Lung microvascular endothelial cell (primary cell): ENCODE measurements at regions not wholly inside any gene's neighbourhood (a gene's known extent, or its start where the extent isn't known, plus 50 kb on each side); places are given as distances from the start of the nearest gene placed in this dataset.
"Not testable (repeated sequence)": the region's sequence is repeated elsewhere in the genome, so short reads cannot be mapped to it uniquely, and the experiment has no call there.

Source experiments
- DNase-seq, 2 donors: peaks; one replicate each; pipeline versions ENCODE4 v3.0.0 to v3.0.0-alpha.2; 2010; ENCODE audit warnings: low read depth in 2 of 2

DNA sequence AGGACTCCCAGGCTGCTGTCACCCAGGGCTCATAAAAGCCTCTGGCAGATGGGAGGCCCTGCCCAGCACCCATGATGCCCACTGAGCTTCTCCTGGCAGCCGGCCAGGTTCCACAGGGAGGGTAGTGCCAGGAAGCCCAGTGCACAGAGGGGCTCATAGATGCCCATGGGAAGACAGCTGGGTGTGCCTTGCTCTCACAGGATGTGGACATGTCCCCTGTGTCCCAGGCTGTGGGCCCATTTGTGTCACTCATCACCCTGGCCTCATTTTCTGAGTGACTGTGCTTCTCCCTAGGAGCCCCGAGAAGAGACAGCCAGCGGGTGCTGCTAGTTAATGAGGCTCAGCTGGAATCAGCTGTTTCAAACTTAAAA is 86.5 kb upstream of the SFSWAP start:
- DNase-seq = not testable (repeated sequence)

DNA sequence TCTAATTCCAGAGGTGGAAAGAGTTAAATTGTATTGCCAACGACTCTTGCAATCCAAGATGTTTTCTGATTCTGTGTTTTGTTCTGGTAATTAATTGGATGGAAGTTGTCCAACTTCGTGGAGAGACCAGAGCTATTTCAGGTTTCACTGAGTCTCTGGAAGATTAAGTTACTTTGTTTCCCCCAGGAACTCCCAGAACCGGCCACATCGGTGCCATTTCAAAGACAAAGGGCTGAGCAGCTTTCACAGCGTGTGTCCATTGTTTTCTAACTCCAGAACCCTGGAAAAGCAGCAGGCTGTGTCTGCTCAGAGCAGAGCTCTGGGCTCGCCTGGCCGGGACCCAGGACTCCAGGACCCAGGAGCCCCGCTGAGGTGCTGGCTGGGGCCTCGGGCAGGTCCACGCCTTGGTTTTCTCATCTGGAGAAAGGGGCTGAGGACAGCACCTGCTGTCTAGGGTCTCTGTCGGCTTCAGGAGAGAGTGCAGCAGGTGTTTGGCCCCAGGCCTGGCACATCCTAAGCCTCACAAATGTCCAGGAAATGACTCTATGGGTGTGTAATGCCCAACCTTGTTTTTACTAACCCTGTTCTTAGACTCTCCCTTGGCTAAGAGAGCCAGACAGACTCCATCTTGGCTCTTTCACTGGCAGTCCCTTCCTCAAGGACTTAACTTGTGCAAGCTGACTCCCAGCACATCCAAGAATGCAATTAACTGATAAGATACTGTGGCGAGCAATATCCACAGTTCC is 86.0 kb upstream of the SFSWAP start:
- not testable (repeated sequence) for DNase-seq

DNA sequence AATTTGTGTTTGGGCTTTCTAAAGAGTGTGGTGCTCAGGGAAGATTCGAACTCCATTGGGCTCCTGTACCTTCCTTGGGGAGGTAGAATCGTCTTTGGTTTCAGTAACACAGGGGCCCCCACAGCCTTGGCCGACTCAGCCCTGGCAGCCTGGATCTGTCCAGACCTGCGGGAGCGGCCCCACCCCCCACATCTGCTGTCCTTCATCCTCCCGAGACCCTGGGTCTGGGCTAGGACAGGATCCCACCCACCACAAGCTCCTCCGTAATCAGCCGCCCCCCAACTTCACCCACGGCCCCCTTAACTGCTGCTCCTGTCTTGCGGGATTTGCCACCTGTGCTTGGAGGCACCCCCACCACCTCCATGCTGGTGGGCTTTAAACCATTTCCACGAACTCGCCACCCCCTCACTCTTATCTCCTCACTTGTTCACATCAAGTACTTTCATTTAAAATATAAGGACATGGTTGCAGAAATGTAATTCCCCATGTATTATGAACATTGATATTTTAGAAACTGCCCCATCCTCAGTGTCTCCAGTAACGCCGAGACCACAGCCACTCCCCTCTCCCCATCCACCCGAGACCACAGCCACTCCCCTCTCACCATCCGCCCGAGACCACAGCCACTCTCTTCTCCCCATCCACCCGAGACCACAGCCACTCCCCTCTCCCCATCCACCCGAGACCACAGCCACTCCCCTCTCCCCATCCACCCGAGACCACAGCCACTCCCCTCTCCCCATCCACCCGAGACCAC is 84.7 kb upstream of the SFSWAP start:
- not testable (repeated sequence) for DNase-seq

DNA sequence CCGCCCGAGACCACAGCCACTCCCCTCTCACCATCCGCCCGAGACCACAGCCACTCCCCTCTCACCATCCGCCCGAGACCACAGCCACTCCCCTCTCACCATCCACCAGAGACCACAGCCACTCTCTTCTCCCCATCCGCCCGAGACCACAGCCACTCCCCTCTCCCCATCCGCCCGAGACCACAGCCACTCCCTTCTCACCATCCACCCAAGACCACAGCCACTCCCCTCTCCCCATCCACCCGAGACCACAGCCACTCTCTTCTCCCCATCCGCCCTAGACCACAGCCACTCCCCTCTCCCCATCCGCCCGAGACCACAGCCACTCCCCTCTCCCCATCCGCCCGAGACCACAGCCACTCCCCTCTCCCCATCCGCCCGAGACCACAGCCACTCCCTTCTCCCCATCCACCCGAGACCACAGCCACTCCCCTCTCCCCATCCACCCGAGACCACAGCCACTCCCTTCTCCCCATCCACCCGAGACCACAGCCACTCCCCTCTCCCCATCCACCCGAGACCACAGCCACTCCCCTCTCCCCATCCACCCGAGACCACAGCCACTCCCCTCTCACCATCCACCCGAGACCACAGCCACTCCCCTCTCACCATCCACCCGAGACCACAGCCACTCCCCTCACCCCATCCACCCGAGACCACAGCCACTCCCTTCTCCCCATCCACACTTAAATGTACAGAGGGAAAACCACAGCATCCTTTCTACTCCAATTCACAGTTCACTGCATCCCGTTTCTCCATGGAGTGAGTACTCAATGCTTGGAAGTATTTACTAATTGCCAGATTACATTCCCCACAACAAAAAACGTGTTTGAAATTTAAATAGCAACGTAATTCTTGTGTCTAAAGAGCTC is 83.5 kb upstream of the SFSWAP start:
- not testable (repeated sequence) for DNase-seq

DNA sequence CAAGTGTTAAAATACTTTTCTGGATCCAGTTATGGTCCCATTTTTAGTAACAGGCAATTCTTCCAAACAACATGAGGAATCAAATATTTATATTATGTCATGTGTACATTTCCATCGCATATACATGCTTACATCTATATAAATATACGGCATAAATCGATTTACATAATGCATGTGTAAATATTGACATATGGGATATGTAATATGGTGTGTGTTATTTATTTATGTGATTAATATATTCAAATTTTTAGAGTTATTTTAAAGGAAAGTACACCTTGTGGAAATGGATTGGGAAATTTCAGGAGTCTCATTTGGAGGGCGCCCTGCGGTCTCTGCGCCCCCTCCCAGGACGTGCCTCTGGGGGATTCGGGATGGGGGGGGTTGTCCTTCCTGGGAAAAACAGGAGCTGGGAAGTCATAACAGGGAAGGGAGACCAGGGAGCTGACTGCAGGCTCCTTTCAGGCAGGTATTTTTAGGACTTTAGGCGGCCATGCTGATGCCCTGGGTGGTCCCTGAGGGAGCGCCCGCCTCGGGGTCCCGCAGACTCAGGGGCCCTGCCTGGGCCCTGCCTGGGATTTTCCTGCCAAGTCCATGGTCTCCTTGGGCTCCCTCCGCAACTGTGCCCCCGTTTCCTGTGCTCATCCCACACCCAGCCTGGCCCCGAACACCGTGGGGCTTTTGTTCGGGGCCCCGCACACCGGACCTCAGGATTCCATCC is 82.7 kb upstream of the SFSWAP start:
- DNase-seq = no peak

DNA sequence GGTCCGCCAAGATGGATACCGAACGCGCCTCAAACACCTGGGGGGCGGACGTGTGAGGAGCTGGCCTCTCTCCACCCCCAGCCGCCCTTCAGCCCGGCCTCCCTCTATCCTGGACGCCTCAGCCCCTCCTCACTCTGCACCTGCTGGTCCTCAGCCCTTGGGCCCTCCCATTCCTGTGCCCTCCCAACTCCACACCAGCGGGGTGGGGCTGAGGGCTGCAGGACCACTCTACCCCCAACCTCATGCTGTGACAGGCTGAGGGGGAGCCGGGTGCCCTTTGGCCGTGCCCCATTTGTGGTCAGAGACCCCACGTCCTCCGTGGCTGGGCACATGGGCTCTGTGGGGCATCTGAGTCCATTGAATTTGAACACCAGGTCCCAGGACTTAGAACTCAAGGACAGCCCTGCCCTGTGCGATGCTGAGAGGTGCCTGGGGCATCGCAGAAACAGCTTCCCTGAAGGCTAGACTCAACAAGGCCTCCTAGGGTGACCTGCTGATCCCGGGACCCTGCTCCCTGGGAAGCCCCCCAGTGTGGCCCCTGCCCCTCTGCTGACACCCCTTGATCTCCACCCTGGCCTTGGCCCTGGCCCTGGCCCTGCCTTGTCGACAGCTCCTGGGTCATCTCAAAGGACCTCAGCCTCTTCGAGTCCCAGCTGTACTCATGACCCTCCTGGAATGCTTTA is 82.0 kb upstream of the SFSWAP start:
- no peak for DNase-seq

DNA sequence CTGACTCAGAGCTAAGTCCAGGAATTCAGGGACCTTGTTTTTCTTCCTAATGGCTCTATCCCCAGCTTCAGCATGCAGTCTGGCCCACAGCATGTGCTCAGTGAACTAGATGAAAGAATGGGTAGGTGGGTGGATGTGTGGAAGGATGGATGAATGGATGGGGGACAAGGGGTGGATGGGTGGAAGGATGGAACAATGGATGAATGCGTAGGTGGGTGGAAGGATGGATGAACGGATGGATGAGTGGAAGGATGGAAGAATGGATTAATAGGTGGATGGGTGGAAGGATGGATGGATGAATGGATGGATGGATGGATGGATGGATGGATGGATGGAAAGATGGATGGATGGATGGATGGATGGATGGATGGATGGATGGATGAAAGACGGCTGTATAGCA is 79.7 kb upstream of the SFSWAP start:
- DNase-seq = no peak

DNA sequence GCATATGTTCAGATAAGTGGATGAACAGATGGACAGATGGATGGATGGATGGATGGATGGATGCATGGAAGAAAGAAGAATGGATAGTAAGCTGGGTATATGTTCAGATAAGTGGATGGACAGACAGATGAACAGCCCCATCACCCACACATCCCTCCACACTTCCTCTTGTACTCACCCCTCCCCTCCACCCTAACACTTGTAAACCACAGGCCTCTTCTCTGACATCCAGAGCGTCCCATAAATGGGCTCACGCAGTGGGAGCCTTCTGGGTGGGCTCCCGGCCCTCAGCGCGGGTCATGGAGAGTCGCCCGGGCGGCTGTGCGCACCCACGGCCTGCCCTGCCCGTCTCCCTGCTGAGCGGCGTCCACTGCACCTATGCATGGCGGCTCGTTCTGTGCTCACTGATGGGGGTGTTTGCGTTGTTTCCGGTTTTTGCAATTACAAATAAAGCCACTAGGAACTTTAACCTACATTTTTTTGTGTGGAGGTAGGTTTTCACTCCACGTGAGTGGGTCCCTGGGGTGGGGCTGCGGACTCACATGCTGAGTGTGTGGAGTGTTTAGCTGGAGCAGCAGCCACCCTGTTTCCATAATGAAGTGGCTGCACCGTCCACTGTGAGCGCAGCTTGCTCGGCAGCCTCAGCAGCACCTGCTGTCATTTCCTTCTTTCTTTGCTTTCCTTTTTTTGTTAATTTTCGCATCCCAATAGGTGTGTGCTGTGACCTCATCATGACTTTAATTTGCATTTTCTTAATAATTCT is 78.8 kb upstream of the SFSWAP start:
- not testable (repeated sequence) for DNase-seq

DNA sequence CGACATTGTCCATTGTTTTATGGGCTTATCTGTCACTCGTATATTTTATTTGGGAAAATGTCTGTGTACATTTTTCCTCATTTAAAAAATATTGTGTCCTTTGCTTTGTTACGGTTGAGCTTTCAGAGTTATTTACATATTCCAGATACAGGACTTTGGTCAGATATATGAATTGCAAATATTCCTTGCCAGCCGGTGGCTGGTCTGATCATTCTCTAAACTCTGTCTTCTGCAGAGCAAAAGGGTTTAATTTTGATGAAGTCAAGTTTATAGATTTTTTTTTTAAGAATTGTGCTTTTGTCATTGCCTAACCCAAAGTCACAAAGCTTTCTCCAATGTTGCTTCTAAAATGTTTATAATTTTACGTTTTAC is 78.3 kb upstream of the SFSWAP start:
- not testable (repeated sequence) for DNase-seq

DNA sequence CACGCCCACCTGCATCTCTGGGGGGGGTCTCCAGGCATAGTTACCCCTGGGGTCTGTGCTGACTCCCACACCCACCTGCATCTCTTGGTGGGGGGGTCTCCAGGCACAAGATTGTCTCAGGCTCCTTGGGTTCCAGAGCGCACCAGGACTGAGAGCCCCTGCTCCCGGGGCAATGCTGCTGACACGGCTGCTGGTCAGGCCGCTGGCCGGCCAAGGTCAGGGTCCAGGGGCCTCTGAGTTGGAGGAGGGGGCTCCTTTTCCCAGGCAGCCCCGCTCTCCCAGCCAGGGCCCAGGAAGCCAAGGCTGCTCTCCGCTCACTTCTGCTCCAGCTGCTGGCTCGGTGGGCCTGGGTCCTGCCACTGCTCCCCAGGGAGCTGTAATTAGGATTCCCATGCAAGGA is 77.3 kb upstream of the SFSWAP start:
- not testable (repeated sequence) for DNase-seq

DNA sequence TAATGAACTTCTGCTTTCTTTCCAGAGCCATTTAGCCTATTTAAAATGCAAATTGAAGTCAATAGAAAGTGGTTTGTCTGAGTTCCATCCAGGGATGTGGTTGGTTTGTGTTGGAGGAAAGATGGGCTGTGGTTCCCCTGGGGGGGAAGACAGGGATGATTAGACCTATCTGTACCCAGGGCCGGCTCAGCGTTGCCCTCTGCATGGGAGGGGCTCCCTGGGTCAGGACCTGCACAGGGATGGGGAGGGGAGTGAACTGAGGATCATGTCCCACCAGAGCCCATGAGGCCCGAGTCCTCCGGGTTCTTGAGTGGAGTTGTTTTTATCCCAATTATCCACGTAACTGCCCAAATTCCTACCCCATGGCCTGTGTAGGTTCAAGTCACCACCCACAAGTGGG is 76.9 kb upstream of the SFSWAP start:
- DNase-seq = no peak

DNA sequence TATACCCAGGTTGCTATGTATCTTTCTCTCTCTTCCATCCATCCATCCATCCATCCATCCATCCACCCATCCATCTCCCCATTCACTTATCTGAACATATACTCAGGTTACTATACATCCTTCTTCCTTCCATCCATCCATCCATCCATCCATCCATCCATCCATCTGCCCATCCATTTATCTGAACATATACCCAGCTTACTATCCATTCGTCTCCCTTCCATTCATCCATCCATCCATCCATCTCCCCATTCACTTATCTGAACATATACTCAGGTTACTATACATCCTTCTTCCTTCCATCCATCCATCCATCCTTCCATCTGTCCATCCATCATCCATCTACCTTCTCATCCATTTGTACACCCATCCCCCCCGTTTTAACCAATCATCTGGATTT is 75.9 kb upstream of the SFSWAP start:
- not testable (repeated sequence) for DNase-seq

DNA sequence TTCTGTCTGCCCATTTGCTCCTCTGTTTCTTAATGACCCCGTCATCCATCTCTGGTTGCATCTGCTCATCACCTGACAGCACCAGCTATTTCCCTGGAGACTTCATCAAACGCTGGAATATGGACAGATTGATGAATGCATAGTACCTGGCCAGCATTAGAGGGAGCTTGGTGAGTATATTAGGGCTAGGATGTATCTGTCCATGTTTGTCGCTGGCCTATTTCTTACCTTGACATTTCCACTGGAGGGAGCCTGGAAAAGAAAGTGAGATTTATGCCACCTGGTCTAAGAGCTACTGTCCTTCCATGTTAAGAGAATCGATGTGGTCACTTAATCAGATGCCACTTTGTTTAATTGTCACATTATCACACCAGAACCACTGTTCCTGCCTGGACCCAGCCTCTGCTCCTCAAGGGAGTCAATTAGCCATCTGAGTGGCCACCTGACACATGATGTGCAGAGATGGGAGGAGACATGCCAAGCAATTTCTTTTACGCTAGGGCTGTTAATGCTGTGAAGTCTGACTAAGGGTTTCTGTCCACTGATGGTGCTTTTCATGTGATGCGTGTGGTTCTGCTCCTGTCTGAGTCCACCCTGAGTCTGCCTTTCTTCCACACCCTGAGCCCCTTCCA is 75.3 kb upstream of the SFSWAP start:
- no peak for DNase-seq

DNA sequence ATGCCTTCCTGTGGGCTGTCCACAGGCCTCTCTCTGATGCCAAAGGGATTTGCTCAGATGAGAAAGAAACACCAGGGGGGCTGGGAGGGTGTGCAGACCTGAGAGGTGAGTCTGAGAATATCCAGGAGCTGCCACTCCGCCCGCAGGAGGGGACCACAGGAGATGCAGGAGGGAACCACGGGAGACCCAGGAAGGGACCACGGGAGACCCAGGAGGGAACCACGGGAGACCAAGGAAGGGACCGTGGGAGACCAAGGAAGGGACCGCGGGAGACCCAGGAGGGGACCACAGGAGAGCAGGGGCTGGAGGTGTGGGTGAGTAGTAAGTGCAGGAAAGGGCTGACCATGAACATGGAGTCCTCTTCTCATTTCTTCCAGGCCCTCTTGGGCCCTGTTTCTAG is 74.6 kb upstream of the SFSWAP start:
- DNase-seq = no peak

DNA sequence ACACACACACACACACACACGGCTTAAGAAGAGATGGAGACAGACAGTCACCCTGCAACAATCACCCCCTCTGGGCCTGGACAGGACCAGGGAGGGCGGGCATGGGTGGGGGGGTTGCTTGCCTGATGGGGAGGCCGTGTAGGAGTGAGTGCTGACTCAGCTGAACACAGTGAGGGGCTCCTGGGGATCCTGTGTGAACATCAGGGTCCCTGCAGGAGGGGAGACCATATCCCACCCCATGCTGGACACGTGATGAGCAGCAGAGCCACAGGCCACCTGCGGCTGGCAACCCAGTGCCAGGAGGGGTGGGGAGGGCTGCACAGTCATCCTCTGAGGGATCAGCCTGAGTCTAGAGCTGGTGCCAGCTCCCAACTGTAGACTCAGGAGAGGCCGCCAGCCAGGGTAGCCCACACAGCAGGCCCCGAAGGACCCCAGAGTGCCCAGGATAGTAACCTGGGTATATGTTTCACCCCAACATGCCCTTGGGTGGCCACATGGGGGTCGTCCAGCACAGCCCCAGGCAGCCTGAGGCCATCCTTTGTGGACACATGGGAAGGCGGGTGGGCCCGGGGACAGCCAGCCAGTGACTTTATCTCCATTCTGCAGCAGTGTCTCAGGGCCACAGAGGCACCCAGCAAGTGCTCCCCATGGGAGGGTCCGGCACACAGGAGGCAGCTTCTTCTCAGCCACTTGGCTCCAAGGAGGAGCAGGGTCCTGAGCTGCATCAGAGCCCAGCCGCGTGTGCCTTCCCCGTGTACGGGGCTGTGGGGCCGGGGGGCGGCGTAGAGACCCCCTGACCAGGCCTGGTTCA is 73.7 kb upstream of the SFSWAP start:
- DNase-seq = no peak

DNA sequence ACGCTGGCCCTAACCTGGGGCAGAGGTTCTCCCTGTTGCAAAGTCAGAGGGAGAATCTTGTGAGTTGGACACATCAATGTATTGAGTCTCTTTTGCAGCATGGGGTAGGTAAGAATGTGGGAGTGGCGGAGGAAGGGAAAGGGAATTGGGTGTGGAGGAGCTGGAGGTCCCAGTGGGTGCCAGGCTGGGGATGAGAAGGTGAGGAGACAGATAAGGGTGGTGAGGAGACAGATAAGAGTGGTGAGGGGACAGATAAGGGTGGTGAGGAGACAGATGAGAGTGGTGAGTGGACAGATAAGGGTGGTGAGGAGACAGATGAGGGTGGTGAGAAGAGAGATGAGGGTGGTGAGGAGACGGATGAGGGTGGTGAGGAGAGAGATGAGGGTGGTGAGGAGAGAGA is 72.9 kb upstream of the SFSWAP start:
- no peak for DNase-seq

DNA sequence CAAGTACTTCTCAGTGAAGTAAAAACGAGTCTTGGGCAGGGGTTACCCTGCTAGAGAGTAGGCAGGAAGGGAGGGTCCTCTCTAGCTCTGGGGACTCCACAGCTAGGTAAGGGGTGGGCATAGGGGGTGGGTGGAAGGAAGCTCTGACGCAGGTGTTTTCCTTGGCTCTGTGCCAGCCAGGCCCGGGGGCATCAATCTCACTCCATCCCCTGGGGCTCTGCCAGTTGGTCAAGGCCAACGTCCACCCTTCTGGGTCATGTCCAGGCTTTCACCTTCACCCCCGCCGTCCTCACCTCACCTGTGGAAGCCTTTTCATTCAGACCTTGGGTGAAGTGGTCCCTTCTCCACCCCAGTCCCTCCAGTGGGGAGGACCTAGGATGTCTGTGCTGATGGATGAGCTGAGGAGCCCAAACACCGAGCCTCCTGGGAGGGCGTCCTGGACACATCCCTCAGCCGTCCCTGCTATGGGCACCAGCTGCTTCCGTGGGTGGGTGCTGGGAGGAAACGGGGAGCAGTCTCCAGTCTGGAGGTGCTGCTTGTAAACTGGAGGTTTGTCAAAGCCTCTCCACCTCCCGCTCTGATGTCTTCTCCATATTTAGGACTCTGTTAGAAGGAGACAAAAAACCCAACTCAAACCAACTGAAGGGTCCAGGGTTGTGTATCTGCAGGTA is 71.5 kb upstream of the SFSWAP start:
- DNase-seq = no peak

DNA sequence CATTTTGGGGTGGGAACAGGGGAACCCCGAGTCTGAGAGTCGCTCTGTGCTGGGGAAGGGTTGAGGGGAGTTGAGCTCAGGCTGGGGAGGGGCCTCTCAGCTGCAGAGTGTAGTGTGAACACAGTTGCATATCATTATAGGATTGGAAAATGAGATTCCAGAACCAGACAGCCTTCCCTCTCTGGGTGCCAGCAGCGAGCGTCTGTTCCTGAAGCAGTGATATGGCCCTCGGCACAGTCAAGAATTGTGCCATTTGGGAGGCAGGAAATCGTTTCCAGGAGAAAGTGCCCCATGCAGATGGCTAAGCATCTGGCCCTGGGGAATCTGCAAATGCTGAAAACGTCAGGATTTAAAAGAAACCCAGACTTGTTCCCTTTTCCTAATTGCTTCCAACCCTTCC is 70.4 kb upstream of the SFSWAP start:
- no peak for DNase-seq
